Islet precursor cell (in vitro differentiated cells): ENCODE measurements at regions not wholly inside any gene's neighbourhood (a gene's known extent, or its start where the extent isn't known, plus 50 kb on each side); places are given as distances from the start of the nearest gene placed in this dataset.

ENCODE experiments used
- DNase-seq: peaks from one replicate; pipeline ENCODE4 v3.0.0-alpha.2; 2018

DNA sequence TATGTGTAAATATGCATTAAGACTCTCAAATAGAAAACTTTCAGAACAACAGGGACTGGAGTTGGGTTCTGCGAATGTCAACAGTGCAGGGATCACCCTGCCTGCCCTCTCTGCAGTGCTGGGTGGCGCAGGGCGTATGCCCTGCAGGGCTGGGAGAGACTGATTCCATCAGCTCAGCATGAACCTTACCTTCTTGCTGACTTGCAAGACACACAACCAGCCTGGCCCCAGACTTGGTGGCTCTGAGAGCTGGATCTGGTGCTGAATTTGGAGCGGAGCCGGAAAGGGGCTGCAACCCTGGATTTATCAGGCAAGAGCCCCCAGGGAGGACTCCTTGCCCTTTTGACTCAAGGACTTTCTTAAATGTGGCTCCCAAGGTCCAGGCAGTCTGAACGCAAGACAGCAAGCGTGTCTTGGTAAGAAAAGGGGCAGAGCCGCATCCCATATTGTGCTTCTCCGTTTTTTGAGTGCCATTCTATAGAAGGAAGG, 376.0 kb upstream of the IRX2 start:
- peak; percentile 37 for DNase-seq

DNA sequence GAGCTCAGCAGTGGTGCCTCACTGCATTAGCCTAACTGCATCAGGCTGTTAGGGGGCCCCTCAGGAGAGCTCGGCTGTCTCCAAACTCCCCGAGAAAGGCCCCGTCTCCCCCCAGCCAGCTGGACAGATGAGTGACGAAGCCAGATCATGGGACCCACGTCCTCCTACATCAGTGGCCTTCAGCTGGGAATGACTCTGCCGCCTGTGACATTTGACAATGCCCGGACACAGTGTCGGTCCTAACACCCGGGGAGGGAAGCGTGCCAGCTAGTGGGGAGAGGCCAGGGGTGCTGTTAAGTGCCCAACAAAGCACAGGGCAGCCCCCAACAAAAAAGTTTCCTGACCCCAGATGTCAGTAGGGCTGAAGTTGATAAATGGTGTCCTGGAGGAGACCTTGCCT, 375.2 kb upstream of the IRX2 start:
- peak; percentile 29 for DNase-seq

DNA sequence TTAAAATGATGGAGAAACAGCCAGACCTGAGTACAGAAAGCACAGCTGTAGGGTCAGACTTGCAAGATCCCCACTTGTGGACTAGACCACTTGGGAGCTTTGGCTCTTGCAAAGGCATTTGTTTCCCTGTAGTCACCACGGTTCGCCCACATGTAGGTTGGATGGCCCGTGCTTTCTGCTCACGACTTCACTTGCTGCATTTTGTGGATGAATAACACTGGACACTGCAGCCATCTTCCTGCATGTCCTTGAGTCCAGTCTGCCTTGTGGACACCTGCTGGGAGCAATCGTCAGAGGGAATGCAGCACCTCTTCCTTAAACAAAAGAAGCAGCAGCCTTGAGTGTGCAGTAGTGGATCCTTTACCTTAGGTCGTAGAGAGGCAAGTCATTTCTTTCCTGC, 372.9 kb upstream of the IRX2 start:
- DNase-seq = peak; percentile 46

GRCh38 chr5:3123763-3124157, 372.3 kb upstream of the IRX2 start:
- no peak for DNase-seq

GRCh38 chr5:3122985-3123762, 371.7 kb upstream of the IRX2 start:
- DNase-seq = peak; percentile 70

GRCh38 chr5:3122216-3122615, 370.7 kb upstream of the IRX2 start:
- DNase-seq = peak; percentile 0

GRCh38 chr5:3121813-3122212, 370.3 kb upstream of the IRX2 start:
- DNase-seq = peak; percentile 45

GRCh38 chr5:3120028-3120427, 368.6 kb upstream of the IRX2 start:
- DNase-seq = no peak

DNA sequence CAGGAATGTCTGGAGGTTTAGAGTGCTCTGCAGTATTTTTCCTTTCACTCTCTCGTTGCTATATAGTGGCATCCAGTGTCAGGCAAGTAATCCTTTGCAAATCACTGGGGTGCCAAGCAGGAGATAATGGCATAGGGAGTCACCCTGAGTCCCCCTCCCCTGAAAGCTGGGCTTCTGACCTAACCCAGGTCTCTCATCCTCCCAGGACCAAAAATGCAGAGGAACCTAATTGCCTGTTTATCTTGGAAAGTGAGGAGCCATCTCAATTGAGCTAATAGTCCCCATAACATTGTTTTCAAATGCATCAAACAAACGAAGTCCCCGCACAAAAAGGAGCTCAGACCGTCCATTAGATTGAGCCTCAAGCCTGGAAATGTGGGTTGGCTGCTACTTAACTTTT, 368.0 kb upstream of the IRX2 start:
- DNase-seq = no peak

GRCh38 chr5:3118340-3118739, 366.9 kb upstream of the IRX2 start:
- peak; percentile 68 for DNase-seq

DNA sequence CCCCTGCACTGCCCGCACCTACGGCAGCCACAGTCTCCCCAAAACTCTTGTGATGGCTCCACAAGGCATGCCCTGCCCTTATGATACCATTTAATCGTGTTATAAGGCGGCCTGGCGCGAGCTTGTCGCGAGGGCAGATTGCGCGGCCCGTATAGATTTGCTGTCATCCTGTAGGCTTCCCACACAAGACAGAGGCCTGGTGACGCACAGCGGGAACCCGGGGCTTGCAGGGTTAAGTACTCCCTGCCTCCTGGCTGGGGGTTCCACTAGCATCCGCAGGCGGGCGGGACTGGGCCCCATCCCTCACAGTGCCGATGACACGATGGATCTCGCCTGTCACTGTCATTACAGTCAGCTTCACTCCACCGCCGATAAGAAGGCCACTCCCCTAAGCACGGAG, 364.9 kb upstream of the IRX2 start:
- peak; percentile 66 for DNase-seq

DNA sequence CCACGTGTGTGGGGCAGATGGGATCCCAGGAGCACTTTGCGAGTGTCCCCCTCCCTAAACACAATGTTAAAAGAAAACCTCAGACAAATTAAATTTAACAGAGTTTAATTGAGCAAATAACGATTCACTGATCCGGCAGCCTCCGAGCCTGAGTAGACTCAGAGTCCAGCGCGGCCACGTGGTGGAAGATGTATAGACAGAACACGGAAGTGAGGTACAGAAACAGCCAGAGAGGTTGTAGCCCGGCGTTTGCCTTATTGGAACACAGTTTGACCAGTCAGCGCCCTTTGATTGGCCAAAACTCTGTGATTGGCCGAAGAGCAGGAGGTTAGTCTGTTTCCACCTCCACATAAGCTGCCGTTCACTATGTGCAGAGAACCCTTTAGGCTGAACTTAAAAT, 363.0 kb upstream of the IRX2 start:
- DNase-seq = no peak

- no peak for DNase-seq
Measured at GRCh38 chr5:3110371-3110770, 358.9 kb upstream of the IRX2 start.

DNA sequence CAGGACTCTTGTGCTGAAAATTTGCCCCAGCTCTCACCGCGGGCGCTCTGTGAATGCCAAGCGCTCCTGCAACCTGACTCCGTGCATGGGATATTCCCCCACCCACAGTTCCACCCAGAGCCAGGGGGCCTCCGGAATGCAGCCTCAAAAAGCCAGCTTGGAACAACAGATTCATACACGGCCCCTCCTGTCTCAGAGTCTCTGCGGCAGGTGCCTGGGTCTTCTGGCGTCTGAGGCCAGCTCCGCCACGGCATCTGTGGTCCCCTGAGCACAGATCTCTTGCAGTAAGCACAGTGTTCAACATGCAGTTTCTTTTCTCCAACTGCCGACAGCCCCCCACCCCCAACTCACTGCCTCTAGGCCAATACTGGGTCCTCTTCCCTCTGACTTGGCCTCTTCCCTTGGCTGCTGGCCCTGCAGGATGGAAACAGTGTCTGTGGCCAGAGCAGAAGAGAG, 355.7 kb upstream of the IRX2 start:
- DNase-seq = no peak

- DNase-seq = no peak
Measured at GRCh38 chr5:3105581-3105980, 354.1 kb upstream of the IRX2 start.

- no peak for DNase-seq
Measured at GRCh38 chr5:3105172-3105571, 353.7 kb upstream of the IRX2 start.

DNA sequence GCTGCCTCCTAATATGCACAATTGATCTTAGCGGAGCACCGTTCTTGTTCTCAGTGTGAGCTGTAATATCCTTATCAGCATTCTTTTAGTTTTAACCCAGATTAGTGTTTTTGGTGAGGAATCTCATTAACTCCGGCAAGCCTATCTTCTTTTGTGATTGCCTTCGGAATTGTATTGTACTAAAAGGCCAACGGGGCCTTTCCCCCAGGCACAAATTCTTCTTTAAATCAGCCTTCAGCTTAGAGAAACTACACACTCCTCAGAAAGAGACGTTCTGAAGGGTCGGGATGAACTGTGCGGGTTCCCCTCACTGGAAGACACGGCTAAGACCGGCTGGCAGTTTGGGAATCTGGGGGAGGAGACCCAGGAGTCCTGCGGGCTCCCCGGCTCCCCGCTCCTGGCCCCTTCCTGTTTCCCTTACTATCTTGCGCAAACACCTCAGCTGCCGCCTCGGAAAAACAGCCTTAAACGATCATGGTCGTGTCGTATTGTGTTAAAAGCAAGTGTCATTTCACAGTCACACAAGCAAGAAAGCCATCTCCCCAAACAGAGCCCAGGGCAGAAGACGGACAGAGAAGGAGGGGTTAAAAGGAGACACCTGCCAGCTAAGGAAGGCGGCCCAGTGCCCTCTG, 353.1 kb upstream of the IRX2 start:
- no peak for DNase-seq

DNA sequence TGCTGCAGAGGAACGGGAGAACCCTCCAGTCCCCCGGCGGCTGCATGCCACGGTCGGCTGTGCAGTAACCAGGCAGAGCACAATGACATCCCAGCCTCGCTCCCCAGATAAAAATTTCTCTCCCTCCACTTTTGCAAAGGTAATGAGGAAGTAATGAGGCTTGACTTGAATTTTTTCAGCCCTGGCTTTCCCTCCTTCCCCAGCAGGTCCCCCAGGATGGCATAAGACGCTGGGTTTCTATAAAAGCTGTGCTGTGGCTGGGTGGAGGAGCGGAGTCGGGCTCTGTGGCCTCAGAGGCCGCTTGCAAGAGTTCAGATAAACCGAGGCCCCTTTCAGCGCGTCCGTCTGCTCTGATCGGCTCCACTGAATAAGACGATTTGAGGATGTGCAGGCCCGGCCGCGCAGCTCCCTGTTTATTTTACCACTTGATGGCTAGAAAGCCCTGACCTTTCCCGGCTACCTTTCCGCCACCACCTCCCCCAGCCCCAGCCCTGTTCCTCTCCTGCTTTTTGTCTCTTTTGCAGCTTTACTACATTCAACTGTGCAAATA, 351.9 kb upstream of the IRX2 start:
- DNase-seq = peak; percentile 85

GRCh38 chr5:3102531-3102930, 351.1 kb upstream of the IRX2 start:
- DNase-seq = no peak

- no peak for DNase-seq
Measured at GRCh38 chr5:3101561-3101960, 350.1 kb upstream of the IRX2 start.

- DNase-seq = no peak
Measured at GRCh38 chr5:3100921-3101551, 349.6 kb upstream of the IRX2 start.

GRCh38 chr5:3099954-3100353, 348.5 kb upstream of the IRX2 start:
- DNase-seq = no peak

DNA sequence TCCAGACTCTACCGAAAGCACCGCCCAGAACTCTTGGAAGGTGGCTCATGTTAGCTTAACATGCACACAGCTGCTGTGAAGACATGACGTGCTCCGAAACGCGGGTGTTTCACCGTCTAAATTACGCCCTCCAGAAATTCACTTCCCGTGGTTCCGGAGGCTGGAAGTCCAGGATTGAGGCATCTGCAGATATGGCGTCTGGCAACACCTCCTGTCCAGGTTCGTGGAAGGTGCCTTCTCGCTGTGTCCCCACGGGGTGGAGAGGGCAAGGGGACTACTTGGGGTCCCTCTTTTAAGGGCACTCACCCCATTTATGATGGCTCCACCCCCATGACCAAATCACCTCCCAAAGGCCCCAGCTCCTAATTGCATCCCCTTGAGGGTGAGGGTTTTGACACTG, 348.0 kb upstream of the IRX2 start:
- DNase-seq = no peak

GRCh38 chr5:3098821-3099220, 347.3 kb upstream of the IRX2 start:
- no peak for DNase-seq
